ENCODE measurements at regions not wholly inside any gene's neighbourhood (a gene's known extent, or its start where the extent isn't known, plus 50 kb on each side); places are given as distances from the start of the nearest gene placed in this dataset.

- TF ChIP-seq CTCF (conservative IDR thresholded peaks at IDR 0.05; ENCODE audit: low read depth, low read length): no peak
- no peak for DNase-seq (ENCODE audit: low read depth)
- H3K4me3 ChIP-seq (ENCODE audit: low read depth, low read length): no peak overlapping the region
Measured at GRCh38 chr13:109973279-109973678, 186.9 kb upstream of the IRS2 start.

GRCh38 chr13:109971456-109972090 is 185.2 kb upstream of the IRS2 start:
- no peak overlapping the region for H3K4me3 ChIP-seq (ENCODE audit: low read depth, low read length)
- TF ChIP-seq CTCF (conservative IDR thresholded peaks at IDR 0.05; ENCODE audit: low read depth, low read length): no peak
- peak; percentile 10 for DNase-seq (ENCODE audit: low read depth)

- no peak overlapping the region for H3K4me3 ChIP-seq (ENCODE audit: low read depth, low read length)
- no peak for TF ChIP-seq CTCF (conservative IDR thresholded peaks at IDR 0.05; ENCODE audit: low read depth, low read length)
- DNase-seq (ENCODE audit: low read depth): no peak
Measured at GRCh38 chr13:109971006-109971405, 184.6 kb upstream of the IRS2 start.

GRCh38 chr13:109968876-109969577 is 182.6 kb upstream of the IRS2 start:
- TF ChIP-seq CTCF (conservative IDR thresholded peaks at IDR 0.05; ENCODE audit: low read depth, low read length): no peak
- no peak overlapping the region for H3K4me3 ChIP-seq (ENCODE audit: low read depth, low read length)
- DNase-seq (ENCODE audit: low read depth): peak; percentile 37

GRCh38 chr13:109963960-109964563 is 177.7 kb upstream of the IRS2 start:
- DNase-seq (ENCODE audit: low read depth): no peak
- H3K4me3 ChIP-seq (ENCODE audit: low read depth, low read length): no peak overlapping the region
- TF ChIP-seq CTCF (conservative IDR thresholded peaks at IDR 0.05; ENCODE audit: low read depth, low read length): no peak

GRCh38 chr13:109963384-109963783 is 177.0 kb upstream of the IRS2 start:
- no peak overlapping the region for H3K4me3 ChIP-seq (ENCODE audit: low read depth, low read length)
- no peak for TF ChIP-seq CTCF (conservative IDR thresholded peaks at IDR 0.05; ENCODE audit: low read depth, low read length)
- no peak for DNase-seq (ENCODE audit: low read depth)
